RWPE1 (cell line): ENCODE measurements at regions not wholly inside any gene's neighbourhood (a gene's known extent, or its start where the extent isn't known, plus 50 kb on each side); places are given as distances from the start of the nearest gene placed in this dataset.

ENCODE experiments used
- CTCF ChIA-PET: fragments of 350-600 bp; sonication (Branson Sonifier 250); formaldehyde crosslinking; extraction: SDS; loops from one replicate; lab custom pipeline; 2021; lab: Yijun Ruan, JAX
- POLR2A ChIA-PET: fragments of 400-600 bp; formaldehyde crosslinking; extraction: SDS; loops from one replicate; lab custom pipeline; 2020; ENCODE audit warnings: antibody characterized with exemption; ENCODE audit not compliant: low non-redundant PET; lab: Yijun Ruan, JAX
- DNase-seq: peaks from one replicate; pipeline ENCODE4 v3.0.0; 2012; ENCODE audit warnings: low spot score
- H3K27ac ChIP-seq: fragments of 450-650 bp; 2 replicates; pipeline ENCODE4 v1.5.1; 2017
- CTCF ChIP-seq: fragments of 450-650 bp; conservative IDR thresholded peaks from 2 replicates; pipeline ENCODE4 v1.5.1; 2017; ENCODE audit warnings: low read depth, mild to moderate bottlenecking

GRCh38 chr9:87256973-87257372, 240.7 kb upstream of the DAPK1 start:
- no peak overlapping the region for H3K27ac ChIP-seq
- ChIA-PET POLR2A (no interaction called here), CTCF (no interaction called here)
- no peak for DNase-seq
- TF ChIP-seq CTCF: no peak

- H3K27ac ChIP-seq: no peak overlapping the region
- CTCF ChIA-PET: no interaction called here
- POLR2A ChIA-PET: no interaction called here
- TF ChIP-seq CTCF: no peak
- DNase-seq: no peak
Observed at GRCh38 chr9:87259543-87260518, 237.8 kb upstream of the DAPK1 start.

GRCh38 chr9:87263291-87263690, 234.4 kb upstream of the DAPK1 start:
- POLR2A ChIA-PET: no interaction called here
- CTCF ChIA-PET: no interaction called here
- no peak overlapping the region for H3K27ac ChIP-seq
- DNase-seq: no peak
- TF ChIP-seq CTCF: no peak

GRCh38 chr9:87266697-87267096, 231.0 kb upstream of the DAPK1 start:
- POLR2A ChIA-PET: no interaction called here
- H3K27ac ChIP-seq: no peak overlapping the region
- CTCF ChIA-PET: no interaction called here

GRCh38 chr9:87267251-87268070, 230.2 kb upstream of the DAPK1 start:
- DNase-seq: no peak
- peak overlapping the region; percentile 33; the same call in 1 of the 2 replicates for H3K27ac ChIP-seq
- TF ChIP-seq CTCF: no peak
- ChIA-PET POLR2A (no interaction called here), CTCF (interaction anchor here (0.6 kb wide), 1 partner anchor 35 kb away, joined by 3 read pairs; no protein-coding TSS in a partner anchor)

More at GRCh38 chr9:87266697-87267096, 231.0 kb upstream of the DAPK1 start:
- TF ChIP-seq CTCF: no peak
- DNase-seq: no peak
